ENCODE measurements at regions not wholly inside any gene's neighbourhood (a gene's known extent, or its start where the extent isn't known, plus 50 kb on each side); places are given as distances from the start of the nearest gene placed in this dataset.

DNA sequence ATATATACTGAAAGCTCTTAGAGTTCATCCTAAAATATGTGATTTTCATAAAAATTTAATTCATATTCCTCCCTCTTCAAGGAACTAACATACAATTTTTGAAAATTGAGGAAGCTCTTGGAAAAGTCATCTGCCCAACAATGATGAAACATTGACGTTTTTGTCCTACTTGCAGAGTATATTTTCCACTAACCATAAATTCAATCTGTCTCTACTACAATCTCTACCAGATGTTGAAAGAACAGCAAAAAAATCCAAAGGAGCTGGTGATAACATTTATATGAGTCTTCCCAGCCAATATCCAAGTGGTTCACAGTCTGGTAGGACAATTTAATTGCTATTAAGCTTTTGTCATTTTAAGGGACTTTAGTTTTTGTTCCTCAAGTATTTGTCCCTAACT is 81.1 kb upstream of the NR3C1 start:
- no peak for DNase-seq

DNA sequence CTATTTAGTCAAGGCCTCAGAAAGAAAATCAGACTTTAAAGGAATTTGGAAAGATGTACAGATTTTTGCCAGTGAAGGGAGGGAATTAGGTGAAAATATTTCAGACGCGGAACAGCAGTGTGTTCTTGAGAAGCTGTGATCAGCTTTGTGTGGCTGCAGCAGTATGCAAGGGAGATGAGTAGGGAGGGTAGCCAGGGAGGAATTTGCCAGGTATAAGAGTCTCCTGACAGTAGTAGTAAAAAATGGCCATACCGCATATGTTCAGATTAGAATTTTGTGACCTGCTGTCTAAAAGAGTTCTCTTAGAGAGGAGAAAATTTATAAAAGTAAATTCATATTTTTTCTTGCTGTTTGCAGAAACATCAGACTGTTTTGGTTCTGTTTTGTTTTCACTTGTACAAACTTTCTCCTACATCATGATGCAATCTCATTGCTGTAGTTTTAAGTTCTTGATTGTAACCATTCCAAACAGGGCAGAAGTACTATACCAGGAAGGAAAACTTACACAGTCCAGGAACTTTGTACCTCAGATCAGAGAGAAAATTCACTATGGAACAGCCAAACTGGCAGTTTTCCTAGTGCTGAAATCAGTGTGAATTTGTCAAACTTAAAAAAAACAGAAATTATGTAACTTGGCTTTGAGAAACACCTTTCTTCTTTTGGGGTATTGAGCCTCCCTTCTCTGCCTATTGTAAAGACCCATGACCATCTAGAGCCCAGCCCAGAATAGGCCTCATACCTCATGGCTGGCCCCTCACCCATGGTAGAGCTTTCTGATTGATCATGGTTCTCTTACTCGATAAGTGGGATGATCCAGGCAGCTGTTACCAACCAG is 78.4 kb upstream of the NR3C1 start:
- no peak for DNase-seq

DNA sequence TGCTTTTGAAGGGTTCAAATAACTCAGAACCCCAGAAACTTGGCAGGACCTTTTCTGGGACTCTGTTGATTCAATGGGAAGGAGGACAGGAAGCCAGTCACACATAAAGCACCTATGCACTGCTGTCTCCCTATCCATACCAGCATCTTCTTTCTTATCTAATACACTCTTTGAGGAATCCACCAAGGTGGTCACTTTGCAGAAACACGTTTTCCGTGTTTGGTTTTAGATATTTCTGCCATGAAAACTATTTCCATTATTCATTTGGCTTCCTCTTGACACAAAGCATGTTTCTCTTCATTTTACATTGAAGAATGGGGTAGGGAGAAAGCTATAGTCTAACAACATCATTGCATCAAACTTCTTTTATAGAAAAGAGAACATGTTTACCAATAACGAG is 76.5 kb upstream of the NR3C1 start:
- no peak for DNase-seq

DNA sequence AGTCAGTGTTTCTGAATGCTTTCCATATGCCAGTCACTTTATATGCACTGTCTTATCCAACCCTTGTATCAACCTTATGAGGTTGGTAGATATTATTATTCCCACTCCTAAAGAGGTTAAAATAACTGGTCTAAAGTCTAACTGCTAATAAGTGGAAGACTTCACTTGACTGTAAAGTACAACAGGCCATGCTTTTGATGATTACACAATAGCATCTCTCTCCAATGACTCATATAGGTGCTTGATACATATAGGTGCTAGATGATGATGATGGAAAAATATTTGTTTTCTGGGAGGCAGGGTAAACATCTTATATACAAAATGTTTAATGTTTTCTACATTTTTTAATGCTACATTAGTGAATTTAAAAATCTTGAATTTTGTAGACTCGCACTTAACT is 75.9 kb upstream of the NR3C1 start:
- DNase-seq, result no peak

DNA sequence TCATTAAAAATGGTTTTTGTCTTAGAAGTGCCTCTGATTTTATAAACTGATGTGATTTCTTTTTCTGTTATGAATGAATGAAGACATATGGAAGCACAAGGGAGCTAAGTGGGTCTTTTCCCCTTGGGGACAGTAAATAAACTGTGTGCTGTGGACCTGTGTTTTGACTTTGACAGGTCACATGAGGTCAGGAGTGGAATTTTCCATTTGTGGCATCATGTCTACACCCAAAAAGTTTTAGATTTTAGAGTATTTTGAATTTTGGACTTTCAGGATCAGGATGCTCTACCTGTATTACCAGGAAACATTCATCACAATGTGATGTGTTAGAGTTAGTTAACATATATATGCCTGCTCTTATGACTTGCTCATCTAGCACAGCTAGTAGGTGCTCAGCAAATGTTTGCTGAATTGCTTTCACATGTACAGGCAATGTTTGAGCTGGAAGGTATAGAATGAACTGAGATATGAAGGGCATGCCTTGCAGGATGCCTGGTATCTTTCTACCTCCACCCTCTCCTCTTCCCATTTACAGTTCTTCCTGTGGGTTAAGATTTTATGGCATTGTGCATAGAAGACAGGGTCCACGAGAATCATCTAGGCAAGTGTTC is 73.2 kb upstream of the NR3C1 start:
- DNase-seq, result no peak

DNA sequence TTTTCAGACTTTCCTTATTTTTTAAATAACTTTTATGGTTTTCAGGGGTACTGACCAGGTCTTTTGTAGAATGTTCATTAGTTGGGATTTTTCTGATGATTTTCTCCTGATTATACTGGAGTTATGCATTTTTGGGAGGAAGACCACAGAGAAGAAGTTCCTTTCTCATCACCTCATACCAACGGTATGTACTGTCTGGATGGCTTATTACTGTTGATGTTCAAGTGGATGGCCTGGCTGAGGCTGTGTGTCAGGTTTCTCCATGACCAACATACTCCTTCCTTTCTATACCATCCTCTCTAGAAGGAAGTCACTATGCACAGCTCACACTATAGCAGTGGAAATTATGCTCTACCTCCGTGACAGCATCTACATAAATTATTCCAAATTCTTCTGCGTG is 71.1 kb upstream of the NR3C1 start:
- no peak for DNase-seq

DNA sequence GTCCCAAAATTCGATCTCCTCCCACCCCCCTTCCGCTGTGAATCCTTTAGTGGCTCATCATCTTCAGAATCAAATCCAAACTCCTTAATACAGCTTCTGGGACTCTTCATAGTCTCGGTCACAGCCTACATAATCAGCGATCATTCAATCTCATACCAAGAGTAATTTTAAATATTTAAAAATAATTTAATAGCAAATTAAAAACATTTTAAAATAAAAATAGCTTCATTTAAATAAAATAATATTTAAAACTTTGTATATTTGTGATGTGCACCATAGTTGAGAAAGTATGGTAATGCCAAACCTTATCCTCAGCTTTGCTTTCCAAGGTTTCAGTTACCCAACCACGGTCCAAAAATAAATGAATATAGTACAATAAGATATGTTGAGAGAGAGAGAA is 70.0 kb upstream of the NR3C1 start:
- no peak for DNase-seq

DNA sequence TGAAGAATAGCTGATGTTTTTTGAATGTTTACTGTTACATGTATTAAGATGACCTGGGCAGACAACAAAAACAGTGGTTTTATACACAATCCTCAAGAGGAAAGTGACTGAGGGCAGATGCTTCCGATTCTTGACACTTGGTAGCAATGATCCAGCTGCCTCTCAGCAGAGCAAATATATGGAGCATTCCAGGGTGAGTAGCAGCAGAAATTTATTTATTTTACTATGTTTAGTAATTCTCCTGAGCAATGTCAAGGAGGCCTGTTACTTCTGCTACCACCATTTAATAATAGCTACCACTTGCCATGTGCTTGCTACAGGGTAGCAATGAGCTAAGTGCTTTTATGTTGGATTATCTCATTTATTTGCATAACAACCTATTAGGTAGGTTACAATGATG is 69.1 kb upstream of the NR3C1 start:
- no peak for DNase-seq

DNA sequence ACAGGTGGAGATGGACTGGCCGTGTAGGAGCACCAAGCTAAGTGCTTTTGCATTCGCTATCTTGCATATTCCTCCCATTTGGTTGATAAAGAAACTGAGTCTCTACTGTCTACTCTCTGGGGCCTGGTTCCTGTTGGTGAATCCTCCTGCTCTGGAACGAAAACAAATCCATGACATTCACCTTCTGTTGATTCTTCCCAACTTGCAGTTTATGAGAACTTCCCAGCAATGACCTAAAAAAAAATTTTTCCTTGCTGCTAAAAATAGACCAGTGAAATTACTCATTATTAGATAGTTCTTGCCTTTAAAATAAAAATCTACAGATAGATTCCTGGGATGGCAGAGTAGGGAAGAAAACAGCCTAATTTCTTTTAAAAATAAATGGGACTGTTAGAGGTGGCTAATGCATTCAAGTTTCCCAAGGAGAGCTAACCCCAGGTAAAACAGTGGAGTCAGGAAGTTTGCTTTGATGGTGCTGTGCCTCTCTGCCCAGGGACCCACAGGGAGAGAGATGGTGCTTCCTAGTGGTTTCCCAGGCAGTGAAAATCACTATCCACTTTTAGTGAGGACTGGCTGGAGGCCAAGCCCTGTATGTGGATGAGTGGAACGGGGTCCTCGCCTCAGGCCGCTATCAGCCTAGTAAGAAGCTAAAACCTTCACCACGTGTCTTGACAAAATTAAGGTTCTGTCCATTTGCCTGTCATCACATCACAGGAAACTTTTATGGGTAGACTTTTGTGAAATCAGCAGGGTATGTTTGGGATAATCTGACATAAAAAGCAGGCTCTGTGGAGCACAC is 68.4 kb upstream of the NR3C1 start:
- DNase-seq, result no peak

DNA sequence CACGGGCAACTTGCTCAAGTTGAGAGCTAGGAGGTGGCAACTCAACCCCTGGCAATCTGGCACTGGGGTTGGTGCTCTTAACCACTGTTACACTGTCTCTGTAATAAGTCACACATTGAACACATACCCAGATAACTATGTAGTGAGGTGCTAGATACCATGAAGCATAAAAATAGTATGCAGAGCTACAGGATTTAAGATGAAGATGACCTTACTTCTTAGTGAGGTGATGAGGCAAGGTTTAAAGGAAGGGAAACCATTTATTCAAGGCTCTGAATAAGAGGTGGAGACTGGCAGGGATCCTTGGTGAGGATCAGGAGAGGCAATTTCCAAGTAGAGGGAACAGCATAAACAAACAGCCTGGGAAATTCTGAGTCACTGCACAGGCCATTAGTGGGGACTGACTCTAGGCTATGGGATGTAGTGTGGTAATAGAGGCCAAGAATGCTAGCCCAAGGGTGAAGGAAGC is 67.6 kb upstream of the NR3C1 start:
- DNase-seq, result no peak

DNA sequence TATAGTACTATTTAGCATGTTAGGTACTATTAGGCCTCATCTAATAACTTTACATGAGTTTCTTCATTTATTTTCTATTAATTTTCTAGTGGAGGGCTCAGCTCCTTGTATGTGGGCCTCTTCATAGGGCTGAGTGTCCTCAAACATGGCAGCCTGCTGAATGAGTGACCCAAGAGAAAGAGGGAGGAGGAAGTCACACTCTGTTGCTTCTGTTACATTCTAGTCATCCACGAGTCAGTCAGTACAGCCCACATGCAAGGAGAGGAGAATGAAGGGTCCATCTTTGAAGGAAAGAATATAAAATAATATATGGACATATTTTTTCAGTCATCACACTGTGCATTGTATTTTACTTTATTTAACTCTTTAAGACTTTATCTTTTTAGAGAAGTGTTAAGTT is 66.6 kb upstream of the NR3C1 start:
- DNase-seq, result no peak

DNA sequence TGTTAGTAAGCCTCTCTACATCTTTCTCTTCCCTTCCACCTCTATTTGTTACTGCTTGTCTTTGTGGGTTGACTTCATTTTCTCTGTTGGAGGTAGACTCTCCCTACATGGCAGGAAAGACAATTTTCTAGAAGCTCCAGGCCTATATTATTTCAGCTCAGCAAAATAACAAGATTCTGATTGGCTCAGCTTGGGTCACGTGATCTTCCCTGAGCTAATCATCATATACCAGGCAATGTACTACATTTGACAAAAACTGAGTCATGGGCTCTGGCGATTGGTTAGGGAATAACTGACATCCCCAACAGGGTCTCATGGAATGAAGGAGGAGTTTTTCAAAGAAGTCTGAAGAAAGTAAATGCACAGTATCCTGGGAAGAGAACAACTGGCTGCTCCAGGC is 65.6 kb upstream of the NR3C1 start:
- DNase-seq, result no peak

DNA sequence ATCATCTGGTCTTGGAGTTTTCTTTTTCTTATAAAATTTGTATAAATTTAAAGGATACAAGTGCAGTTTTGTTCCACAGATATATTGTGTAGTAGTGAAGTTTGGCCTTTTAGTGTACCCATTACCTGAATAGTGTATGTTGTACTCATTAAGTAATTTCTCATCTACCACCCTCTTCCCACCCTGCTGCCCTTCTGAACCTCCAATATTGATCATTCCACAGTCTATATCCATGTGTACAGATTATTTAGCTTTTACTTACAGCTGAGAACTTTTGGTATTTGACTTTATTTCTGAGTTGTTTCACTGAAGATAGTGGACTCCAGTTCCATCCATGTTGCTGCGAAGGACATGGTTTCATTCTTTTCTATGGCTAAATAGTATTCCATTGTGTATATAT is 63.1 kb upstream of the NR3C1 start:
- no peak for DNase-seq

DNA sequence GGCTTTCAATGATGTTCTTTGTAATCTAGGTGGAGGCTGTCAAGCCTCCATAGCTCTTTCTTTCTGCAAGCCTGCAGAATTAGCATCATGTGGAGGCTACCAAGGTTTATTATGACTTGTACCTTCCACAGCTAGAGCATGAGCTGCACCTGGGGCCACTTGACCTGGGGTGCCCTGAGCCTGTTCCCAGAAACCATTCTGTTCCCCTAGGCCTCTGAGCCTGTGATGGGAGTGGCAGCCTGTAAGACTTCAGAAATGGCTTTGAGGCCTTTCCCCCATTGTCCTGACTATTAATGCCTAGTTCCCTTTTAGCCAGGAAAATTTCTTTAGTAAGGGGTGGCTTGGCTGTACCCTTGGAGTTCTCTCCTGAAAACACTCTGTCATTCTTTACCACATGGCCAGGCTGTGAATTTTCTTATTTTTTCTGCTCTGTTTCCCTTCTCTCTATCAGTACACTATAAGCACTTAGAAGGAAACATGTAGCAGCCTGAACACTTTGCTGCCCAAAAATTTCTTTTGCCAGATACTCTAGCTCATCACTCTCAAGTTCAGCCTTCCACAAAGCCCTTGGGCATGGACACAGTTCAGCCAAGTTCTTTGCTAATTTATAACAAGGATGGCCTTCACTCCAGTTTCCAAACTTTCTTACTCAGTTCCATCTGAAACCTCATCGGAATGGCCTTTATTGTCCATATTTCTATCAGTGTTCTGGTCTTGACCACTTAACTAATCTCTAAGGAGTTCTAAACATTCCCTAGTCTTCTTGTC is 61.4 kb upstream of the NR3C1 start:
- no peak for DNase-seq

DNA sequence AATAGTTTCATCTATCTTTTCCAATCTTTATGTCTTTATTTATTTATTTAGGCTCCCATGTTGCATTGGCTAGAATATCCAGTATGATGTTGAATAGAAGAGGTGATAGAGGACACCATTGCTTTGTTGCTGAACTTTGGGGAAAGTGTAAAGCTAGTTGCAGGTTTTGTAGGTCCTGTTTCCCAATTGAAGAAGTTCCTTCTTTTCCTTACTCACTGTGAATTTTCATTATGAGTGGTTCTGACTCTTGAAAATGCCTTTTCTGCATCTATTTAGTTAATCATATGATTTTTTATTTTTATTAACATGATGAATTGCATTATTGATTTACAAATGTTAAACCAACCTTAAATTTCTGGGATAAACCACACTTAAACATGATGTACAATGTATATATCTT is 58.9 kb upstream of the NR3C1 start:
- DNase-seq, result no peak

DNA sequence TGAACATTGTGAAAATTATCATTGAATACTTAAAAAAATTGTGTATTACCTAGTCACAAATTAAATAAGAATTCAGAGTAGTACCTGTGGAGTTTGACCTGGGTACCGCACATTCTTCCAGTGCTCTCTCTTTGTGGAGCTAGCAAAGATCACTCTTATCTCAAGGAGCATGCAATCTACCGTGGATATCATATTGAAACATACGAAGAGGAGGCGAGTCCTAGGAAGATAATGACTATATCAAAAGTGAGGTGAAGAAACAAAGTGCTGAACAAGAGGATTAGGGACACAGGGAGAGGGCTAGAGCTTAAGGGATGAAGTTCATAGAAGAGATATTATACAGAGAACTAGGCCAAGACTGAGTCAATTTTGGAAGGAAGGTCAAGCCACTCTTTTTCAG is 55.9 kb upstream of the NR3C1 start:
- no peak for DNase-seq

DNA sequence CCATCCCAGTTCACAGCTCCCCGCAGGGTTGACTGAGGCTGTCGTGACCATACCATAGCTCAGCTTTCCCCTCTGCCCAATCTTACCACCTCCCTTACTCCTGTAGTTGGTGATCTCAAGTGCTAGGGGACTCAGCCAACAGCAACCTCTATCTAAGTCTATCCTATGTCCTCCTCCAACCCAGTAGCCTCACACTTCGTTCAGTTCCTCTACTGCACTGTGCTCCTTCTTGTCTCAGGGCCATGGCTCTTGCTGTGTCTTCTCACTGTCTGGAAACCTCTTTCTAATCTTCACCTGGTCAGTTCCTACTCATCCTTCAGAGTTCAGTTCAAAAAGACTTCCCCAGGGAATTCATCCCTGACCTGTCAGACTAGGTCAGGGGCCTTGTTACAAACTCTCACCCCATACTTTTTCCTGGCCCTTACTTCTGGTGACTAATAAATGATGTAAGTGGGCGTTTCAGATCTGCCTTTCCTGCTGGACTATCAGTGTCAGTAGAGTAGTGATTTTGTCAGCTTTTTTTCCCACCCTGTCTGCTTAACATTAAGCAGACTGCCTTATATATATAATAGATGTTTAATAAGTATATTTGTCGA is 53.6 kb upstream of the NR3C1 start:
- no peak for DNase-seq

DNA sequence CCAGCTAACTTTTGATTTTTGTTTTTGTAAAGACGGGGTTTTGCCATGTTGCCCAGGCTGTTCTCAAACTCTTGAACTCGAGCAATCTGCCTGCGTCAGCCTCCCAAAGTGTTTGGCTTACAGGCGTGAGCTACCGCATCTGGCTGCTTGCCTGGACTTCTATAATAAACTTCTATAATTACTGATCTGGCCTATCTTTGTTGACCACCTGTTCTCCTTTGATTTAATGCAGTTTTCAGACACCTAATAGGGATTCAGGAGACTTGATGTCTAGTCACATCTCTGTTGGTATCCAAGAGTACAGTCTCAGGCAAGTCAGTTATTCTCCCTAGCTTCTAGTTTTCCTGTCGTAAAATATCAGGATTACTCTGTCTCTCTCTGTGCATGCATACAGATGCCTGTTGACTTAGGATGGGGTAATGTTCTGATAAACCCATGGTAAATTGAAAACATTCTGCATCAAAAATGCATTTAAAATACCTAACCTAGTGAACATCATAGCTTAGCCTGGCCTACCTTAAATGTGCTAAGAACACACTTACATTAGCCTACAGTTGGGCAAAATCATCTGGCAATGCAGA is 51.5 kb upstream of the NR3C1 start:
- DNase-seq, result no peak

DNA sequence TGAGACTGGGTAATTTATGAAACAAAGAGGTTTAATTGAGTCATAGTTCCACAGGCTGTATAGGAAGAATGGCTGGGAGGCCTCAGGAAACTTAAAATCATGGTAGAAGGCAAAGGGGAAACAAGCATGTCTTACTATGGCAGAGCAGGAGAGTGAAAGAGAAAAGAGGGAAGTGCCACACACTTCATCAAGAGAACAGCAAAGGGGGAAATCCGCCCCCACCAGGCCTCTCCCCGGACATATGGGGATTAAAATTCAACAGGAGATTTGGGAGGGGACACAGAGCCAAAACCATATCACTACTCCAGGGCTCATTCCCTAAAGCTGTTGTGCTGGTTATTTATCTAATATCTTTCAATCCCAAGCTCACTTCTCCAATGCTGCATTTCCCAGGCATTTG is 50.2 kb upstream of the NR3C1 start:
- no peak for DNase-seq
